Liver (tissue), 8 donors: ENCODE measurements at regions not wholly inside any gene's neighbourhood (a gene's known extent, or its start where the extent isn't known, plus 50 kb on each side); places are given as distances from the start of the nearest gene placed in this dataset.

Experiments used
- DNase-seq: peaks from one replicate; pipeline ENCODE4 v3.0.0-alpha.2; 2017; ENCODE audit warnings: low spot score
- H3K27ac ChIP-seq, 2 donors: one replicate each; pipeline ENCODE4 v1.7.0; 2013; ENCODE audit warnings: inconsistent platforms in 2 of 2, low read length in 2 of 2, control low read depth in 1 of 2, low read depth in 1 of 2, mild to moderate bottlenecking in 1 of 2
- H3K27me3 ChIP-seq, 4 donors: one replicate each; pipeline versions ENCODE4 v1.6.1 to v1.7.0; 2013; ENCODE audit warnings: low read length in 3 of 4, inconsistent platforms in 1 of 4, mild to moderate bottlenecking in 1 of 4, moderate library complexity in 1 of 4; ENCODE audit not compliant: control insufficient read depth in 4 of 4, insufficient read depth in 4 of 4
- H3K36me3 ChIP-seq, 4 donors: one replicate each; pipeline versions ENCODE4 v1.6.1 to v1.7.0; 2013; ENCODE audit warnings: low read length in 3 of 4, mild to moderate bottlenecking in 3 of 4, low read depth in 1 of 4, moderate library complexity in 1 of 4; ENCODE audit not compliant: control insufficient read depth in 4 of 4, insufficient read depth in 3 of 4
- H3K4me1 ChIP-seq, 4 donors: one replicate each; pipeline versions ENCODE4 v1.6.1 to v1.7.0; 2013; ENCODE audit warnings: low read length in 3 of 4, mild to moderate bottlenecking in 3 of 4, moderate library complexity in 1 of 4; ENCODE audit not compliant: control insufficient read depth in 4 of 4, insufficient read depth in 4 of 4
- H3K4me3 ChIP-seq, 3 donors: one replicate each; pipeline versions ENCODE4 v1.6.1 to v1.7.0; 2013; ENCODE audit warnings: low read length in 3 of 3, control low read depth in 1 of 3, low read depth in 1 of 3, mild to moderate bottlenecking in 1 of 3
- H3K9ac ChIP-seq, 2 donors: one replicate each; pipeline ENCODE4 v1.7.0; 2013; ENCODE audit warnings: low read length in 2 of 2, mild to moderate bottlenecking in 2 of 2, moderate library complexity in 2 of 2, control low read depth in 1 of 2, low read depth in 1 of 2
- H3K9me3 ChIP-seq, 4 donors: one replicate each; pipeline versions ENCODE4 v1.6.1 to v1.7.0; 2013; ENCODE audit warnings: low read length in 3 of 4; ENCODE audit not compliant: control insufficient read depth in 4 of 4
- ATF3 ChIP-seq: IDR thresholded peaks from 2 replicates; pipeline ENCODE4 v1.6.1; 2016; ENCODE audit warnings: antibody characterized with exemption
- CTCF ChIP-seq: fragments of 150-350 bp; IDR thresholded peaks from 2 replicates; pipeline ENCODE4 v1.5.1; 2017; ENCODE audit warnings: improper control_type of control experiment, low read depth, low read length; ENCODE audit not compliant: missing input control
- EGR1 ChIP-seq, 2 donors: IDR thresholded peaks; 2 replicates each; pipeline ENCODE4 v1.6.1; 2016 to 2018; ENCODE audit warnings: antibody characterized with exemption in 2 of 2, low read depth in 2 of 2
- FOXA1 ChIP-seq: IDR thresholded peaks from 2 replicates; pipeline ENCODE4 v1.6.1; 2016; ENCODE audit warnings: antibody characterized with exemption
- FOXA2 ChIP-seq: IDR thresholded peaks from 2 replicates; pipeline ENCODE4 v1.6.1; 2016; ENCODE audit warnings: antibody characterized with exemption
- GABPA ChIP-seq, 2 donors: IDR thresholded peaks in 1 of 2; conservative IDR thresholded peaks in 1 of 2; 2 replicates each; pipeline ENCODE4 v1.6.1; 2016; ENCODE audit warnings: antibody characterized with exemption in 2 of 2, mild to moderate bottlenecking in 1 of 2, moderate library complexity in 1 of 2
- HNF4A ChIP-seq, 2 donors: conservative IDR thresholded peaks; 2 replicates each; pipeline ENCODE4 v1.6.1; 2016; ENCODE audit warnings: antibody characterized with exemption in 2 of 2, mild to moderate bottlenecking in 2 of 2
- HNF4G ChIP-seq: IDR thresholded peaks from 2 replicates; pipeline ENCODE4 v1.6.1; 2016; ENCODE audit warnings: antibody characterized with exemption
- JUND ChIP-seq, 2 donors: IDR thresholded peaks; 2 replicates each; pipeline ENCODE4 v1.6.1; 2016; ENCODE audit warnings: antibody characterized with exemption in 2 of 2
- MAX ChIP-seq: IDR thresholded peaks from 2 replicates; pipeline ENCODE4 v1.6.1; 2016; ENCODE audit warnings: antibody characterized with exemption
- NR2F2 ChIP-seq: IDR thresholded peaks from 2 replicates; pipeline ENCODE4 v1.6.1; 2016; ENCODE audit warnings: antibody characterized with exemption
- RAD21 ChIP-seq, 2 donors: IDR thresholded peaks; 2 replicates each; pipeline ENCODE4 v1.6.1; 2016; ENCODE audit warnings: antibody characterized with exemption in 2 of 2, mild to moderate bottlenecking in 2 of 2
- RXRA ChIP-seq, 2 donors: IDR thresholded peaks; 2 replicates each; pipeline ENCODE4 v1.6.1; 2017 to 2018; ENCODE audit warnings: antibody characterized with exemption in 2 of 2, mild to moderate bottlenecking in 1 of 2
- SP1 ChIP-seq: IDR thresholded peaks from 2 replicates; pipeline ENCODE4 v1.6.1; 2018; ENCODE audit warnings: antibody characterized with exemption, mild to moderate bottlenecking
- TAF1 ChIP-seq: conservative IDR thresholded peaks from 2 replicates; pipeline ENCODE4 v1.6.1; 2016; ENCODE audit warnings: antibody characterized with exemption, mild to moderate bottlenecking
- YY1 ChIP-seq: IDR thresholded peaks from 2 replicates; pipeline ENCODE4 v1.6.1; 2016; ENCODE audit warnings: antibody characterized with exemption, mild to moderate bottlenecking
- WGBS: extraction: QIAGEN DNeasy Blood & Tissue Kit; methylation state at CpG from one replicate; pipeline ENCODE4 v1.1.7; 2013; 5-methylcytosine and 5-hydroxymethylcytosine counted together
- TF ChIP-seq, protein P1 (sequence below): IDR thresholded peaks from 2 replicates; pipeline ENCODE4 v1.6.1; 2016; ENCODE audit warnings: antibody characterized with exemption, mild to moderate bottlenecking
- TF ChIP-seq, protein P2 (sequence below): IDR thresholded peaks from 2 replicates; pipeline ENCODE4 v1.6.1; 2016; ENCODE audit warnings: antibody characterized with exemption
- donor health status: healthy.
- donor health status: healthy.
- donor health status: healthy.
- donor health status: healthy.
- donor health status: healthy.

DNA sequence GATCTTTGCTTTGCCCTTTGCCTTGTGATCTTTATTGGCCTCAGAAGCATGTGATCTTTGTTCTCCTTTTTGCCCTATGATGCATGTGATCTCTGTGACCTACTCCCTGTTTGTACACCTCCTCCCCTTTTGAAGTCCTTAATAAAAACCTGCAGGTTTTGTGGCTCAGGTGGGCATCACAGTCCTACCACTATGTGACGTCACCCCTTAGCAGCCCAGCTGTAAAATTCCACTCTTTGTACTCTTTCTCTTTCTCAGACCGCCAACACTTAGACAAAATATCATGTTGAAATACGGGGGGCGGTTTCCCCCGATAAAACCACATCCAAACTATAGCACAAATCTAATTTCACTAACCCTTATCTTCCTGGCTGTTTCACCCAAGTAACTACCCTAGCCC, 76.7 kb upstream of the RAPGEF4 start:
- H3K9me3 ChIP-seq = peaks cover 0 to 5% (median 2%) of the 10 kb centered on the region in 4 donors
- no peaks in the 10 kb centered on the region for H3K36me3 ChIP-seq
- no peaks in the 10 kb centered on the region for H3K4me1 ChIP-seq
- TF ChIP-seq RXRA (IDR thresholded peaks at IDR 0.05) (no peak), EGR1 (IDR thresholded peaks at IDR 0.05; ENCODE audit: low read depth in 2 of 2) (no peak), HNF4A (conservative IDR thresholded peaks at IDR 0.05) (no peak), ATF3 (no peak), MAX (no peak), SP1 (no peak), NR2F2 (no peak), TAF1 (no peak), RAD21 (IDR thresholded peaks at IDR 0.05) (no peak), YY1 (no peak), FOXA1 (no peak), FOXA2 (no peak), HNF4G (no peak), CTCF (no peak), GABPA (IDR thresholded peaks at IDR 0.05 in 1 of 2, conservative IDR thresholded peaks at IDR 0.05 in 1 of 2) (no peak), JUND (IDR thresholded peaks at IDR 0.05) (no peak)
- TF ChIP-seq, protein P1, sequence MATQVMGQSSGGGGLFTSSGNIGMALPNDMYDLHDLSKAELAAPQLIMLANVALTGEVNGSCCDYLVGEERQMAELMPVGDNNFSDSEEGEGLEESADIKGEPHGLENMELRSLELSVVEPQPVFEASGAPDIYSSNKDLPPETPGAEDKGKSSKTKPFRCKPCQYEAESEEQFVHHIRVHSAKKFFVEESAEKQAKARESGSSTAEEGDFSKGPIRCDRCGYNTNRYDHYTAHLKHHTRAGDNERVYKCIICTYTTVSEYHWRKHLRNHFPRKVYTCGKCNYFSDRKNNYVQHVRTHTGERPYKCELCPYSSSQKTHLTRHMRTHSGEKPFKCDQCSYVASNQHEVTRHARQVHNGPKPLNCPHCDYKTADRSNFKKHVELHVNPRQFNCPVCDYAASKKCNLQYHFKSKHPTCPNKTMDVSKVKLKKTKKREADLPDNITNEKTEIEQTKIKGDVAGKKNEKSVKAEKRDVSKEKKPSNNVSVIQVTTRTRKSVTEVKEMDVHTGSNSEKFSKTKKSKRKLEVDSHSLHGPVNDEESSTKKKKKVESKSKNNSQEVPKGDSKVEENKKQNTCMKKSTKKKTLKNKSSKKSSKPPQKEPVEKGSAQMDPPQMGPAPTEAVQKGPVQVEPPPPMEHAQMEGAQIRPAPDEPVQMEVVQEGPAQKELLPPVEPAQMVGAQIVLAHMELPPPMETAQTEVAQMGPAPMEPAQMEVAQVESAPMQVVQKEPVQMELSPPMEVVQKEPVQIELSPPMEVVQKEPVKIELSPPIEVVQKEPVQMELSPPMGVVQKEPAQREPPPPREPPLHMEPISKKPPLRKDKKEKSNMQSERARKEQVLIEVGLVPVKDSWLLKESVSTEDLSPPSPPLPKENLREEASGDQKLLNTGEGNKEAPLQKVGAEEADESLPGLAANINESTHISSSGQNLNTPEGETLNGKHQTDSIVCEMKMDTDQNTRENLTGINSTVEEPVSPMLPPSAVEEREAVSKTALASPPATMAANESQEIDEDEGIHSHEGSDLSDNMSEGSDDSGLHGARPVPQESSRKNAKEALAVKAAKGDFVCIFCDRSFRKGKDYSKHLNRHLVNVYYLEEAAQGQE = no peak
- TF ChIP-seq, protein P2, sequence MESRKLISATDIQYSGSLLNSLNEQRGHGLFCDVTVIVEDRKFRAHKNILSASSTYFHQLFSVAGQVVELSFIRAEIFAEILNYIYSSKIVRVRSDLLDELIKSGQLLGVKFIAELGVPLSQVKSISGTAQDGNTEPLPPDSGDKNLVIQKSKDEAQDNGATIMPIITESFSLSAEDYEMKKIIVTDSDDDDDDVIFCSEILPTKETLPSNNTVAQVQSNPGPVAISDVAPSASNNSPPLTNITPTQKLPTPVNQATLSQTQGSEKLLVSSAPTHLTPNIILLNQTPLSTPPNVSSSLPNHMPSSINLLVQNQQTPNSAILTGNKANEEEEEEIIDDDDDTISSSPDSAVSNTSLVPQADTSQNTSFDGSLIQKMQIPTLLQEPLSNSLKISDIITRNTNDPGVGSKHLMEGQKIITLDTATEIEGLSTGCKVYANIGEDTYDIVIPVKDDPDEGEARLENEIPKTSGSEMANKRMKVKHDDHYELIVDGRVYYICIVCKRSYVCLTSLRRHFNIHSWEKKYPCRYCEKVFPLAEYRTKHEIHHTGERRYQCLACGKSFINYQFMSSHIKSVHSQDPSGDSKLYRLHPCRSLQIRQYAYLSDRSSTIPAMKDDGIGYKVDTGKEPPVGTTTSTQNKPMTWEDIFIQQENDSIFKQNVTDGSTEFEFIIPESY = no peak
- 91% methylated on average over 5 of the region's 5 CpGs for WGBS
- no peak overlapping the region for H3K9ac ChIP-seq
- DNase-seq = no peak
- no peak overlapping the region for H3K27ac ChIP-seq
- H3K27me3 ChIP-seq = no peaks in the 10 kb centered on the region
- no peak overlapping the region for H3K4me3 ChIP-seq
